Heart left ventricle (tissue), 16 donors: ENCODE measurements at regions not wholly inside any gene's neighbourhood (a gene's known extent, or its start where the extent isn't known, plus 50 kb on each side); places are given as distances from the start of the nearest gene placed in this dataset.

Experiments
- ATAC-seq, 4 donors: fragments of 200-7000 bp; cut with Tn5 transposase; one replicate each; pipeline ENCODE4 v1.9.1; 2020 to 2022; ENCODE audit warnings: moderate library complexity in 4 of 4, mild to moderate bottlenecking in 3 of 4, moderate number of reproducible peaks in 1 of 4
- DNase-seq, 5 donors: peaks; one replicate each; pipeline ENCODE4 v3.0.0-alpha.2; 2020
- H3K27ac ChIP-seq, 12 donors: fragments of 200-600 bp; sonication (generic) in 4 of 12; one replicate each; pipeline versions ENCODE4 v1.5.0 to v1.8.0; 2016 to 2022; ENCODE audit warnings: mild to moderate bottlenecking in 2 of 12
- H3K27me3 ChIP-seq, 9 donors: fragments of 200-600 bp; sonication (generic) in 2 of 9; one replicate each; pipeline versions ENCODE4 v1.5.1 to v1.8.0; 2016 to 2022; ENCODE audit warnings: mild to moderate bottlenecking in 3 of 9
- H3K36me3 ChIP-seq, 9 donors: fragments of 200-600 bp; sonication (generic) in 2 of 9; one replicate each; pipeline versions ENCODE4 v1.5.0 to v1.8.0; 2018 to 2022; ENCODE audit warnings: mild to moderate bottlenecking in 2 of 9
- H3K4me1 ChIP-seq, 12 donors: fragments of 200-600 bp; sonication (generic) in 4 of 12; one replicate each; pipeline versions ENCODE4 v1.5.0 to v1.8.0; 2016 to 2022; ENCODE audit warnings: mild to moderate bottlenecking in 3 of 12
- H3K4me3 ChIP-seq, 12 donors: fragments of 200-600 bp; sonication (generic) in 4 of 12; one replicate each; pipeline versions ENCODE4 v1.5.0 to v1.8.0; 2017 to 2022; ENCODE audit warnings: mild to moderate bottlenecking in 9 of 12, moderate library complexity in 4 of 12
- H3K9me3 ChIP-seq, 12 donors: fragments of 200-600 bp; sonication (generic) in 4 of 12; one replicate each; pipeline versions ENCODE4 v1.5.0 to v1.8.0; 2016 to 2022; ENCODE audit warnings: mild to moderate bottlenecking in 1 of 12
- CTCF ChIP-seq, 12 donors: fragments of 200-600 bp; sonication (generic) in 4 of 12; IDR thresholded peaks; one replicate each; pipeline versions ENCODE4 v1.5.0 to v1.8.0; 2018 to 2022; ENCODE audit warnings: antibody characterized with exemption in 12 of 12, mild to moderate bottlenecking in 5 of 12
- POLR2A ChIP-seq, 2 donors: fragments of 450-650 bp; IDR thresholded peaks; one replicate each; pipeline ENCODE4 v1.6.1; 2017; ENCODE audit warnings: antibody characterized with exemption in 2 of 2, mild to moderate bottlenecking in 2 of 2, moderate library complexity in 2 of 2
- WGBS, 4 donors: extraction: QIAGEN DNeasy Blood & Tissue Kit in 2 of 4; methylation state at CpG; one replicate each; pipeline versions ENCODE4 v1.1.5 to v1.1.7; 2013 to 2018; 5-methylcytosine and 5-hydroxymethylcytosine counted together
- intact Hi-C, 10 donors: fragments of 100-400 bp; cut with DNase I; formaldehyde crosslinking; loops; one replicate each; pipeline versions ENCODE4 v1.11.1 to v1.14.2; 2022
- donor health status: ischemic (EF 13 %, LVEDD 7.1; RV severe dilation, severe dysfunction).
- donor health status: healthy with polysubstance abuse.
- donor health status: DM: no; HTN: yes; CAD: no.
- donor health status: DM: no; HTN: no; CAD: no.
- donor health status: ischemic (EF 25% LVEDD 6.9; RV normal size, moderate dysfunction).
- donor health status: ischemic (EF 25% LVEDD 5.7; RV mildly dilated, moderate dysfunction).
- donor health status: healthy.
- donor health status: DM: yes; HTN: yes; CAD: no.
- donor health status: ischemic (EF 35%, LVEDD 5.7; RV mildly dilated, moderate dysfunction).
- donor health status: nonischemic (EF 11% LVEDD 7.7; RV severe dilation, severe dysfunction).
- donor health status: DM: yes; HTN: yes; CAD: no.
- donor health status: PGD.
- donor health status: ischemic (EF 29% LVEDD 5.4; RV normal size, mild dysfunction).
- donor health status: nonischemic (EF 23%, LVEDD 6.1; RV moderate dilation, normal function).

- no peaks in the 10 kb centered on the region for H3K27me3 ChIP-seq
- intact Hi-C loops = no loop called here
- DNase-seq (no peak), ATAC-seq (no peak)
- peaks cover 0 to 12% (median 0%) of the 10 kb centered on the region in 12 donors for H3K4me1 ChIP-seq
- H3K27ac ChIP-seq = no peak overlapping the region
- no peaks in the 10 kb centered on the region for H3K36me3 ChIP-seq
- 90 to 100% (median 100%) methylated on average over 1 of the region's 1 CpG for WGBS, 4 donors
- no peak for TF ChIP-seq POLR2A (IDR thresholded peaks at IDR 0.05)
- TF ChIP-seq CTCF (IDR thresholded peaks at IDR 0.05) = no peak
- H3K4me3 ChIP-seq = no peak overlapping the region
- no peaks in the 10 kb centered on the region for H3K9me3 ChIP-seq
Observed at GRCh38 chr2:234403751-234404150, 93.1 kb downstream of the ARL4C start.

- Histone ChIP-seq H3K4me1 (peaks cover 0 to 12% (median 0%) of the 10 kb centered on the region in 12 donors), H3K27me3 (no peaks in the 10 kb centered on the region), H3K4me3 (no peak overlapping the region), H3K27ac (no peak overlapping the region), H3K9me3 (no peaks in the 10 kb centered on the region), H3K36me3 (no peaks in the 10 kb centered on the region)
- DNase-seq (no peak), ATAC-seq (no peak)
- no peak for TF ChIP-seq CTCF (IDR thresholded peaks at IDR 0.05)
- TF ChIP-seq POLR2A (IDR thresholded peaks at IDR 0.05) = no peak
- intact Hi-C loops = no loop called here
- 79 to 98% (median 88%) methylated on average over 7 to 8 of the region's 8 CpGs for WGBS, 4 donors
Observed at GRCh38 chr2:234403074-234403473, 93.8 kb downstream of the ARL4C start.

- WGBS, 4 donors = 65 to 69% (median 66%) methylated on average over 2 of the region's 2 CpGs
- intact Hi-C loops = no loop called here
- no peak overlapping the region for H3K27ac ChIP-seq
- no peaks in the 10 kb centered on the region for H3K36me3 ChIP-seq
- DNase-seq (no peak), ATAC-seq (no peak)
- peaks cover 0 to 12% (median 0%) of the 10 kb centered on the region in 12 donors for H3K4me1 ChIP-seq
- H3K9me3 ChIP-seq = no peaks in the 10 kb centered on the region
- H3K4me3 ChIP-seq = no peak overlapping the region
- H3K27me3 ChIP-seq = no peaks in the 10 kb centered on the region
- TF ChIP-seq CTCF (IDR thresholded peaks at IDR 0.05) = no peak
- no peak for TF ChIP-seq POLR2A (IDR thresholded peaks at IDR 0.05)
Observed at GRCh38 chr2:234401426-234401825, 95.5 kb downstream of the ARL4C start.

- DNase-seq (no peak), ATAC-seq (no peak)
- no peak for TF ChIP-seq POLR2A (IDR thresholded peaks at IDR 0.05)
- TF ChIP-seq CTCF (IDR thresholded peaks at IDR 0.05) = no peak
- H3K36me3 ChIP-seq = no peaks in the 10 kb centered on the region
- intact Hi-C loops = no loop called here
- WGBS, 4 donors = 83 to 88% (median 85%) methylated on average over 10 to 11 of the region's 11 CpGs
- no peak overlapping the region for H3K27ac ChIP-seq
- H3K27me3 ChIP-seq = no peaks in the 10 kb centered on the region
- peaks cover 0 to 2% (median 0%) of the 10 kb centered on the region in 12 donors for H3K4me1 ChIP-seq
- no peaks in the 10 kb centered on the region for H3K9me3 ChIP-seq
- no peak overlapping the region for H3K4me3 ChIP-seq
Observed at GRCh38 chr2:234399451-234400246, 97.2 kb downstream of the ARL4C start.
